ENCODE measurements at regions not wholly inside any gene's neighbourhood (a gene's known extent, or its start where the extent isn't known, plus 50 kb on each side); places are given as distances from the start of the nearest gene placed in this dataset.

- Histone ChIP-seq H3K4me2 (ENCODE audit: low read depth, low read length) (no peak overlapping the region), H3K27me3 (ENCODE audit: control insufficient read depth in 1 of 2, insufficient read depth in 2 of 2, low read length in 2 of 2) (no peaks in the 10 kb centered on the region), H3K36me3 (replicated peaks in 1 of 2; ENCODE audit: control insufficient read depth in 1 of 2, insufficient read depth in 2 of 2, low read length in 2 of 2) (no peaks in the 10 kb centered on the region), H3K9me3 (ENCODE audit: low read length) (no peaks in the 10 kb centered on the region), H3K4me3 (replicated peaks in 1 of 3; ENCODE audit: insufficient read depth in 1 of 3, low read depth in 2 of 3, low read length in 3 of 3) (no peak overlapping the region), H3K79me2 (ENCODE audit: insufficient read depth, low read length) (no peaks in the 10 kb centered on the region), H3K9ac (ENCODE audit: insufficient read depth, low read depth, low read length) (no peak overlapping the region), H3K27ac (ENCODE audit: extremely low read length, insufficient read depth, low read length) (no peak overlapping the region), H4K20me1 (ENCODE audit: insufficient read depth, low read length) (no peaks in the 10 kb centered on the region), H3K4me1 (ENCODE audit: insufficient read depth, low read length) (peaks cover 62% of the 10 kb centered on the region), H2AFZ (ENCODE audit: low read length) (no peak overlapping the region)
- WGBS (ENCODE audit: low lambda C conversion rate), result 72% methylated on average over 3 of the region's 3 CpGs
- no peak for DNase-seq (ENCODE audit: low spot score)
- in situ Hi-C loops (cut with HindIII; ENCODE audit: extremely low pct_ligation_motif_present, low pct_unique_long_range_greater_than_20kb) (no loop called here), intact Hi-C loops (cut with micrococcal nuclease; ENCODE audit: unreplicated experiment) (no loop called here)
- ATAC-seq, result no peak
- ChIA-PET POLR2A (no interaction called here), CTCF (ENCODE audit: low intra/inter-chr PET ratio, low total read pairs) (no interaction called here)
- no TSS peak for BruUV-seq (replicated peaks)
- TF ChIP-seq KDM4B (CRISPR knock-in tag; IDR thresholded peaks at IDR 0.05) (no peak), POLR2G (IDR thresholded peaks at IDR 0.05; ENCODE audit: low read depth, low read length) (no peak)
- no peak for FAIRE-seq
These were observed 65.6 kb upstream of the C15orf39 start for GRCh38 chr15:75136118-75136517.

GRCh38 chr15:75136758-75137157, 64.9 kb upstream of the C15orf39 start:
- ChIA-PET CTCF (ENCODE audit: low intra/inter-chr PET ratio, low total read pairs) (no interaction called here), POLR2A (no interaction called here)
- 70% methylated on average over 2 of the region's 2 CpGs for WGBS (ENCODE audit: low lambda C conversion rate)
- H3K9ac ChIP-seq (ENCODE audit: insufficient read depth, low read depth, low read length), result no peak overlapping the region
- no peaks in the 10 kb centered on the region for H3K79me2 ChIP-seq (ENCODE audit: insufficient read depth, low read length)
- no TSS peak for BruUV-seq (replicated peaks)
- H3K4me2 ChIP-seq (ENCODE audit: low read depth, low read length), result no peak overlapping the region
- H3K27me3 ChIP-seq (ENCODE audit: control insufficient read depth in 1 of 2, insufficient read depth in 2 of 2, low read length in 2 of 2), result no peaks in the 10 kb centered on the region
- DNase-seq (ENCODE audit: low spot score) (no peak), FAIRE-seq (no peak), ATAC-seq (no peak)
- H3K36me3 ChIP-seq (replicated peaks in 1 of 2; ENCODE audit: control insufficient read depth in 1 of 2, insufficient read depth in 2 of 2, low read length in 2 of 2), result no peaks in the 10 kb centered on the region
- no peak overlapping the region for H2AFZ ChIP-seq (ENCODE audit: low read length)
- H3K27ac ChIP-seq (ENCODE audit: extremely low read length, insufficient read depth, low read length), result peak overlapping the region; percentile 18
- no peak overlapping the region for H3K4me3 ChIP-seq (replicated peaks in 1 of 3; ENCODE audit: insufficient read depth in 1 of 3, low read depth in 2 of 3, low read length in 3 of 3)
- peaks cover 68% of the 10 kb centered on the region for H3K4me1 ChIP-seq (ENCODE audit: insufficient read depth, low read length)
- in situ Hi-C loops (cut with HindIII; ENCODE audit: extremely low pct_ligation_motif_present, low pct_unique_long_range_greater_than_20kb), result no loop called here
- intact Hi-C loops (cut with micrococcal nuclease; ENCODE audit: unreplicated experiment), result no loop called here
- H3K9me3 ChIP-seq (ENCODE audit: low read length), result no peaks in the 10 kb centered on the region
- no peaks in the 10 kb centered on the region for H4K20me1 ChIP-seq (ENCODE audit: insufficient read depth, low read length)
- TF ChIP-seq SRSF4 (IDR thresholded peaks at IDR 0.05; ENCODE audit: low read depth, low read length, poor library complexity, severe bottlenecking) (no peak), NR2C2 (CRISPR knock-in tag; IDR thresholded peaks at IDR 0.05; ENCODE audit: borderline replicate concordance) (no peak), ZNF580 (CRISPR knock-in tag; IDR thresholded peaks at IDR 0.05; ENCODE audit: borderline replicate concordance, low read depth) (no peak), PAF1 (CRISPR knock-in tag; IDR thresholded peaks at IDR 0.05) (no peak), SRSF1 (optimal IDR thresholded peaks at IDR 0.05; ENCODE audit: low read depth, low read length) (no peak), ZNF446 (CRISPR knock-in tag; IDR thresholded peaks at IDR 0.05) (no peak), BRD4 (CRISPR knock-in tag; IDR thresholded peaks at IDR 0.05) (no peak), MYNN (CRISPR knock-in tag; IDR thresholded peaks at IDR 0.05; ENCODE audit: low read depth) (no peak), ZNF367 (CRISPR knock-in tag; IDR thresholded peaks at IDR 0.05; ENCODE audit: borderline replicate concordance) (no peak), ZNF430 (CRISPR knock-in tag; IDR thresholded peaks at IDR 0.05) (no peak), CENPBD1 (CRISPR knock-in tag; IDR thresholded peaks at IDR 0.05; ENCODE audit: borderline replicate concordance, low read depth) (no peak), ZNF792 (CRISPR knock-in tag; IDR thresholded peaks at IDR 0.05) (no peak), HNRNPL (IDR thresholded peaks at IDR 0.05; ENCODE audit: low read depth, low read length) (no peak), TARDBP (CRISPR knock-in tag; IDR thresholded peaks at IDR 0.05) (no peak), THAP7 (CRISPR knock-in tag; IDR thresholded peaks at IDR 0.05) (no peak), RELA (CRISPR knock-in tag; IDR thresholded peaks at IDR 0.05) (no peak), ZFP1 (CRISPR knock-in tag; IDR thresholded peaks at IDR 0.05) (no peak), SMAD3 (CRISPR knock-in tag; IDR thresholded peaks at IDR 0.05) (no peak)

Data from HepG2 (cell line).